Gastroesophageal sphincter (tissue), 4 donors: ENCODE measurements at regions not wholly inside any gene's neighbourhood (a gene's known extent, or its start where the extent isn't known, plus 50 kb on each side); places are given as distances from the start of the nearest gene placed in this dataset.

Source experiments
- ATAC-seq: fragments of 150-250 bp; one replicate; pipeline ENCODE4 v1.9.1; 2016; ENCODE audit warnings: mild to moderate bottlenecking, moderate library complexity
- H3K27ac ChIP-seq, 4 donors: fragments of 200-600 bp; sonication (generic) in 3 of 4; 1 replicate in 3 of 4; 2 replicates in 1 of 4; pipeline ENCODE4 v1.5.1; 2016 to 2019
- H3K27me3 ChIP-seq: fragments of 200-600 bp; sonication (generic); one replicate; pipeline ENCODE4 v1.5.1; 2019
- H3K36me3 ChIP-seq, 2 donors: fragments of 200-600 bp; sonication (generic); one replicate each; pipeline ENCODE4 v1.5.1; 2019; ENCODE audit warnings: control low read depth in 1 of 2
- H3K4me1 ChIP-seq, 3 donors: fragments of 200-600 bp; sonication (generic); 1 replicate in 2 of 3; 2 replicates in 1 of 3; pipeline ENCODE4 v1.5.1; 2016 to 2019; ENCODE audit warnings: control low read depth in 2 of 3
- H3K4me3 ChIP-seq, 2 donors: fragments of 200-600 bp; sonication (generic); one replicate each; pipeline ENCODE4 v1.5.1; 2019; ENCODE audit warnings: mild to moderate bottlenecking in 1 of 2, moderate library complexity in 1 of 2
- H3K9me3 ChIP-seq, 3 donors: fragments of 200-600 bp; sonication (generic); one replicate each; pipeline ENCODE4 v1.5.1; 2017 to 2019; ENCODE audit warnings: control low read depth in 2 of 3
- CTCF ChIP-seq, 4 experiments: fragments of 200-600 bp in 2 of 4; fragments of 450-650 bp in 2 of 4; sonication (generic) in 1 of 4; IDR thresholded peaks; one replicate each; pipeline ENCODE4 v1.5.1; 2017 to 2019; ENCODE audit warnings: antibody characterized with exemption in 4 of 4, mild to moderate bottlenecking in 2 of 4, moderate library complexity in 2 of 4
- EP300 ChIP-seq: sonication (generic); formaldehyde crosslinking; IDR thresholded peaks from one replicate; pipeline ENCODE4 v1.6.1; 2017; ENCODE audit warnings: antibody characterized with exemption, mild to moderate bottlenecking
- POLR2A ChIP-seq, 2 donors: fragments of 450-650 bp; IDR thresholded peaks; one replicate each; pipeline ENCODE4 v1.6.1; 2017; ENCODE audit warnings: antibody characterized with exemption in 2 of 2, mild to moderate bottlenecking in 2 of 2, moderate library complexity in 1 of 2
- POLR2AphosphoS5 ChIP-seq: sonication (generic); formaldehyde crosslinking; IDR thresholded peaks from one replicate; pipeline ENCODE4 v1.6.1; 2017; ENCODE audit warnings: antibody characterized with exemption
- WGBS, 2 donors: methylation state at CpG; one replicate each; pipeline ENCODE4 v1.1.5; 2018; ENCODE audit warnings: low coverage in 1 of 2; 5-methylcytosine and 5-hydroxymethylcytosine counted together

GRCh38 chr2:118633371-118634018, 214.0 kb downstream of the EN1 start:
- H3K27ac ChIP-seq: no peak overlapping the region
- H3K9me3 ChIP-seq: peaks cover 0 to 9% (median 0%) of the 10 kb centered on the region in 3 donors
- no peaks in the 10 kb centered on the region for H3K4me1 ChIP-seq
- 79 to 85% methylated on average over 8 to 9 of the region's 9 CpGs for WGBS, 2 donors
- no peak for TF ChIP-seq POLR2A (IDR thresholded peaks at IDR 0.05)
- no peak for TF ChIP-seq POLR2AphosphoS5
- no peak for TF ChIP-seq EP300
- TF ChIP-seq CTCF (IDR thresholded peaks at IDR 0.05): no peak
- ATAC-seq: no peak
- H3K27me3 ChIP-seq: peaks cover 25% of the 10 kb centered on the region
- no peaks in the 10 kb centered on the region for H3K36me3 ChIP-seq
- no peak overlapping the region for H3K4me3 ChIP-seq

- TF ChIP-seq POLR2AphosphoS5 (no peak), POLR2A (IDR thresholded peaks at IDR 0.05) (no peak), CTCF (IDR thresholded peaks at IDR 0.05) (no peak), EP300 (no peak)
- Histone ChIP-seq H3K27me3 (peaks cover 25% of the 10 kb centered on the region), H3K36me3 (no peaks in the 10 kb centered on the region), H3K4me1 (no peaks in the 10 kb centered on the region), H3K27ac (no peak overlapping the region), H3K9me3 (peaks cover 0 to 9% (median 0%) of the 10 kb centered on the region in 3 donors), H3K4me3 (no peak overlapping the region)
- ATAC-seq: no peak
- WGBS, 2 donors: 47 to 60% methylated on average over 1 to 3 of the region's 11 CpGs
Measured at GRCh38 chr2:118632921-118633320, 214.5 kb downstream of the EN1 start.

- H3K36me3 ChIP-seq: no peaks in the 10 kb centered on the region
- H3K4me3 ChIP-seq: no peak overlapping the region
- H3K27me3 ChIP-seq: no peaks in the 10 kb centered on the region
- H3K27ac ChIP-seq: no peak overlapping the region
- H3K9me3 ChIP-seq: no peaks in the 10 kb centered on the region
- no peak for ATAC-seq
- TF ChIP-seq POLR2AphosphoS5: no peak
- TF ChIP-seq CTCF (IDR thresholded peaks at IDR 0.05): no peak
- no peak for TF ChIP-seq EP300
- TF ChIP-seq POLR2A (IDR thresholded peaks at IDR 0.05): no peak
- 83 to 100% methylated on average over 1 to 3 of the region's 3 CpGs for WGBS, 2 donors
- no peaks in the 10 kb centered on the region for H3K4me1 ChIP-seq
Measured at GRCh38 chr2:118627156-118627555, 220.3 kb downstream of the EN1 start.

GRCh38 chr2:118622913-118623312, 224.5 kb downstream of the EN1 start:
- Histone ChIP-seq H3K9me3 (no peaks in the 10 kb centered on the region), H3K27ac (no peak overlapping the region), H3K4me3 (no peak overlapping the region), H3K4me1 (no peaks in the 10 kb centered on the region), H3K36me3 (no peaks in the 10 kb centered on the region), H3K27me3 (peaks cover 8% of the 10 kb centered on the region)
- ATAC-seq: no peak
- no peak for TF ChIP-seq POLR2AphosphoS5
- TF ChIP-seq POLR2A (IDR thresholded peaks at IDR 0.05): no peak
- WGBS, 2 donors: 71 to 100% methylated on average over 2 to 4 of the region's 4 CpGs

GRCh38 chr2:118622108-118622507, 225.3 kb downstream of the EN1 start:
- Histone ChIP-seq H3K27me3 (peaks cover 8% of the 10 kb centered on the region), H3K27ac (no peak overlapping the region), H3K36me3 (no peaks in the 10 kb centered on the region), H3K9me3 (no peaks in the 10 kb centered on the region), H3K4me1 (no peaks in the 10 kb centered on the region), H3K4me3 (no peak overlapping the region)
- 37 to 45% methylated on average over 3 of the region's 3 CpGs for WGBS, 2 donors
- ATAC-seq: no peak
- TF ChIP-seq POLR2A (IDR thresholded peaks at IDR 0.05) (no peak), CTCF (IDR thresholded peaks at IDR 0.05) (no peak), POLR2AphosphoS5 (no peak), EP300 (no peak)
